DMS79 treated with DMSO at 0.1 percent for 48 hours (cell line): ENCODE measurements at regions not wholly inside any gene's neighbourhood (a gene's known extent, or its start where the extent isn't known, plus 50 kb on each side); places are given as distances from the start of the nearest gene placed in this dataset.
"Not testable (repeated sequence)": the region's sequence is repeated elsewhere in the genome, so short reads cannot be mapped to it uniquely, and the experiment has no call there.

Experiments
- DNase-seq: peaks from one replicate; lab custom pipeline; 2025; lab: John Stamatoyannopoulos, UW

GRCh38 chr17:77526259-77526711 lies 385.5 kb downstream of the SEC14L1 start:
- no peak for DNase-seq

GRCh38 chr17:77526728-77527350 lies 386.1 kb downstream of the SEC14L1 start:
- no peak for DNase-seq

GRCh38 chr17:77527409-77527808 lies 386.6 kb downstream of the SEC14L1 start:
- DNase-seq, result no peak

GRCh38 chr17:77527836-77528505 lies 387.2 kb downstream of the SEC14L1 start:
- DNase-seq, result peak; percentile 14

GRCh38 chr17:77528516-77529327 lies 388.0 kb downstream of the SEC14L1 start:
- peak; percentile 56 for DNase-seq

GRCh38 chr17:77529328-77529650 lies 388.5 kb downstream of the SEC14L1 start:
- DNase-seq, result no peak

- no peak for DNase-seq
Observed at GRCh38 chr17:77530591-77530990, 389.8 kb downstream of the SEC14L1 start.

- no peak for DNase-seq
Observed at GRCh38 chr17:77531002-77531401, 390.2 kb downstream of the SEC14L1 start.

GRCh38 chr17:77531641-77532040 lies 390.9 kb downstream of the SEC14L1 start:
- no peak for DNase-seq

- not testable (repeated sequence) for DNase-seq
Observed at GRCh38 chr17:77533697-77534096, 392.9 kb downstream of the SEC14L1 start.

- DNase-seq, result no peak
Observed at GRCh38 chr17:77534137-77534536, 393.4 kb downstream of the SEC14L1 start.

- DNase-seq, result no peak
Observed at GRCh38 chr17:77535435-77535834, 394.7 kb downstream of the SEC14L1 start.

GRCh38 chr17:77535892-77536291 lies 395.1 kb downstream of the SEC14L1 start:
- DNase-seq, result no peak

- DNase-seq, result no peak
Observed at GRCh38 chr17:77537566-77537965, 396.8 kb downstream of the SEC14L1 start.

- DNase-seq, result no peak
Observed at GRCh38 chr17:77540531-77540930, 399.8 kb downstream of the SEC14L1 start.

GRCh38 chr17:77540975-77541374 lies 400.2 kb downstream of the SEC14L1 start:
- DNase-seq, result no peak

GRCh38 chr17:77542011-77542410 lies 401.2 kb downstream of the SEC14L1 start:
- peak; percentile 59 for DNase-seq

GRCh38 chr17:77542551-77543490 lies 402.1 kb downstream of the SEC14L1 start:
- peak; percentile 84 for DNase-seq

- no peak for DNase-seq
Observed at GRCh38 chr17:77543801-77544200, 403.0 kb downstream of the SEC14L1 start.

- DNase-seq, result no peak
Observed at GRCh38 chr17:77544347-77545110, 403.8 kb downstream of the SEC14L1 start.

- DNase-seq, result peak; percentile 75
Observed at GRCh38 chr17:77546772-77547241, 406.0 kb downstream of the SEC14L1 start.
